ENCODE measurements at regions not wholly inside any gene's neighbourhood (a gene's known extent, or its start where the extent isn't known, plus 50 kb on each side); places are given as distances from the start of the nearest gene placed in this dataset.

DNA sequence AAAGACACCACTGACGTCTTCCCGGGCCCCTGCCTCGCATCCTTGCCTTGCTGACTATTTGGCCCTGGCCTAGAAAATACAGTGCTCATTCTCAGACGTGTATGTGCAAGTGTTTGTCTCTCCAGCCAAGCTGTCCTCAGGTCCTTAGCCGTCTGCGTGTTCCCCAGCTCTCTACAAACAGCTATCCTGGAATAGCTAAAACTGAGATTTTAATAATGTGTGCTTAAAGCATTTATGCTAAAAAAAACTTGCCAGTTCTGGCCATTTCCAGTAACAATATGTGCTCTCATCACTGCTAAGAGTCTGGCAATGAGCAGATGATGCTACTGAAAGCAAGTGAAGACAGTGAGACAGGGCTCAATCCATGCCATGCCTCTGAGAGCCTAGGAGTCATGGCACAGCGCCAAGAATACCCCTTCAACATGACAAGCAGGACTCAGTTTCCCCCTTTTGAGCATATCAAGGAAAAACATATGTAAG is 55.7 kb downstream of the IRF2BP2 start:
- FAIRE-seq (no peak), DNase-seq (ENCODE audit: insufficient read length, low spot score) (no peak)
- no peak for TF ChIP-seq POLR2A (IDR thresholded peaks at IDR 0.05; ENCODE audit: low read depth, low read length)

DNA sequence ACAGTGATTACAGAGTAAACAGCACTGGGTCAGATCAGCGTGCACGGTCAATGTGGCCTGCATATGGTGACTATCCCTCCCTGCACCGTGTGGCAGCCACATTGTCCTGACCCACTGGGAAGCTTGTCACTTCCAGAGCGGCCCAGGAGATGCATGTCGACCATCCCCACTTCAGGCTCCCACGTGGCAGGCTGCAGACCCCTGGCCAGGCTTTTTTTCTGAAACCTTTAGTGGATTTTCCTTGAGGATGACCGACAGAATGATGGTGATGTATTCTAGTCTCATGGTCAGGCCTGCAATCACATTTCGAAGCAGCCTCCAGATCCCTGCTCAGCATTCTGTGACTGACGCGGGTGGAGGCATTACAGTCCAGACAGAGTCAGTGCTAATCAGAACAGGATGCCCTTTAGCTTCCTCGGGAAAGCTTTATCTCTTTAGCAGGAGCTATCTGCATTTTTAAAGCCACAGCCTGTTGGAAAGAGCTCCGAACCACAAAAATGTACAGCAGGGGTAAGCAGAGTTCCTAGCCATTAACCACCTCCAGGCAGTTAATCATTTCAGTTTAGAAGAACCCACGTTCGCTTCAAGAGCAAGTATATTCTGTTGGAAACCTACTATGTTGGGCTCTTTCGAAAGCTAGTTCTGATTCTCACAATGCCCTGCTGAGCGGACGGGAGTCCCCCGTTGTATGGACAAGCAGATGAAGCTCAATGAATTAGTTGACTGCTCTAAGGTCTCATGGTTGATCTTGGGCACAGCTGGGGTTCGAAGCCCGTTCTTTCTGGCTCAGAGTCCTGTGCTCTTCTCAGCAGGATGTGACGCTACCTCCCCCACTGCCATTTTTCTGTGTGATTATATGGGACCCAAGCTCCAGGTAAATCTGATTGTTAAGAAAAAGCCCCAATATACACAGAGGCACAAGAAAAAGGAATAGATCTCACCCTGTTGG is 56.5 kb downstream of the IRF2BP2 start:
- TF ChIP-seq POLR2A (IDR thresholded peaks at IDR 0.05; ENCODE audit: low read depth, low read length) = no peak
- no peak for DNase-seq (ENCODE audit: insufficient read length, low spot score)
- no peak for FAIRE-seq

DNA sequence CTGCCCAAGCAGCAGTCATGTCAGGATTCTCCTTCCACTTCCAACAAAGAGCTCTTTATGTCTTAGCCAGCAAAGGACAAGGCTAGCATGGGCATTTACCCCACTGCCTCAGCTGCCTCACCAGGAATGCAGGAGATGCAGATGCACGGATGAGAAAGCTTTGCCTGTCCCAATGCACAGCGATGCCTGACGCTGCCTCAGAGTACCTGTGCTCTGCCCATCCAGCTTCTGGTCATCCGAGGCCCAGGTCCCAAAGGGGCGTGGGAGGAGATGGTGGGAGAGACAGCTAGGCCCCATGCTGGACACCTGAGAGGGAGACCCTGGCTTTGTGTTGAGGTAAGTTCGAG is 59.0 kb downstream of the IRF2BP2 start:
- no peak for TF ChIP-seq POLR2A (IDR thresholded peaks at IDR 0.05; ENCODE audit: low read depth, low read length)
- DNase-seq (ENCODE audit: insufficient read length, low spot score) (no peak), FAIRE-seq (no peak)

DNA sequence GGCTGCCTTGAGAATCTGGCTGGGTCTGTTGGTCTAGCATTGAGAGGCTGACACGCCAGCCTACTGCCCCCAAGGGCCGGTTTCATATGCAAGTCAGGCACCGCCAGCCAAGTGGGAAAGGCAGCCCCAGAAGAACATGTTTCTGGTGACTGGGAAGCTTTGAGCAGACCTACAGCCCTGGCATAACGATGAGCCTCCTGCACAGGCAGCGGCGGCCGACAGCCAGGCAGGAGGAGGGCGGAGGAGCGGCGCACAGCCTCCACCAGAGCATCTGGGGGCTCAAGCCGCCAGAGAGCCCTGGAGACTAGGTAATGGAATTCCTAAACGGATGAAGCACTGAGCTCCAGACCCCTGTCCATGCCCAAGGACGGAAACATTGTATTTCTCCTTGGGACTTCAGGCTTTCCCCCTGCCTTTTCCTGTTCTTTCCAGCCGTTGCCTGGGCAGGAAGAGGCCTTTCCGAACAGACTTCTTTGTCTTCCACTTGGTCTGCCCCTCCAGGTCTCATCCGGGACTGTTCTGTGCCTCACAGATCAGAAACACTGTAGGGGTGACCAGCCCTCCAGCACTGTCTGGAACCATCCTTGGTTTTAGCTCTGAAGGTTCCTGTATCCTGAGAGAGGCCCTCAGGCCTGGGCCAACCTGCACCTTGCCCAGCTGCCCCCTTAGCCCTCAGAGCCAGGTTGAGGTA is 59.5 kb downstream of the IRF2BP2 start:
- DNase-seq (ENCODE audit: insufficient read length, low spot score) (no peak), FAIRE-seq (no peak)
- TF ChIP-seq POLR2A (IDR thresholded peaks at IDR 0.05; ENCODE audit: low read depth, low read length) = no peak

DNA sequence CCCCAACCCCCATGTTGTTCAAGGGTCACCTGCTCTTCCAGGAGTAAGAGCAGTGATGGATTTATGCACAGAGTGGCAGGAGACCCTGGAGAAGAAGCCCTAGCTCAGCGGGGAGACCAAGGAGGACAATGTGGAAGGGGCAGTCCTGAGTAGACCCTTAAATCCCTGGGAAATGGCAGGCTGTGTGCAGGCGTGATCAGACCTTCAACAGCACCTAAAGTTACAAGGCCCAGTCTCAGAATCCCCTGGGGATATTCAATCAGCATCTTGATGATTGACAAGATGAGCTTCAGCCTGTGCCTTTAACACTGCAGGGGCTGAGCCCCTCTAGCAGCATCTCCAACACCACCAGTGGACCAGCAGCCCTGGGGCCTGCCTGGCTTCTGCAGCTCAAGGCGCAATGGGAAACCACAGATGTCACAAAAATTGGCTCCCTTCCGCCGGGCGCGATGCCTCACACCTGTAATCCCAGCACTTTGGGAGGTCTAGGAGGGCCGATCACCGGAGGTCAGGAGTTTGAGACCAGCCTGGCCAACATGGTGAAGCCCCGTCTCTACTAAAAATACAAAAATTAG is 60.4 kb downstream of the IRF2BP2 start:
- DNase-seq (ENCODE audit: insufficient read length, low spot score) (no peak), FAIRE-seq (no peak)
- TF ChIP-seq POLR2A (IDR thresholded peaks at IDR 0.05; ENCODE audit: low read depth, low read length) = no peak

DNA sequence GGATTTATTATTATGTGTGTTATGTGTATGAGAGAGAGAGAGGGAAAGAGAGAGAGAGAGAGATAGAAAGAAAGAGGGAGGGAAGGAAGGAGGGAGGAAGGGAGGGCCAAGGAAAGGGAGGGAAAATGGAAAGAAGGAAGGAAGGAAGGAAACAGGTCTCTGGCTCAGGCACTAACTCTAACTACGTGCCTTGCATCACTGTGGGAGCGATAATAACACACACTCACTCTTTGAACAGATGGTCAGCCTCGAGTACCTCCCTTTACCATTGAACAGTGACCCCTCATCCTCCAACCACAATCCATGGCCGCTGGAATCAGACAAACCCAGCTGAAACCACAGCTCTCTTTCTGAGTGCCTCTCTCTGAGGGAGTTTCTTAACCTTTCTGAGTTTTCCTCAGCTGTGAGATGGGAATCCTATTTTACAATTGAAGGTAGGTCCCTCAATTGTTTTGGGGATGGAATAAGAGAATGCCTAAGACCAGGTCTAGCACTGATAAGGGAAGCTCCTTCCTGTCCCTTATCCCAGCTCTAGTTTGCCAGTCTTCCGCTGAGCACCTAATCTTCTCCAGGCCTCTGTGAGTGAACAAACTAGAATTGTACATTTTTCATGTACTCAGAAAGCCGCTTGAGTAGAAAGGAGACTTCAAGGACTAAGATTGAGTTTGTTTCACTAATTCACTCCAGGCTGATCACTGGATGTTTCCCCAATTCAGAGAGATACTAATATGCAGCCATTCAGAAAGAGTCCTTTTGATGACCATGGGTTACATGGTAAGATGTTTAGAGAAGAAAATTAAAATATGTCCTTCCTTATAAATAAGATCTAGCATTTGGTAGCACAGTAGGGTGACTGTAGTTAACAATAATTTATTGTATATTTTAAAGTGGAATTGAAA is 62.8 kb downstream of the IRF2BP2 start:
- no peak for TF ChIP-seq POLR2A (IDR thresholded peaks at IDR 0.05; ENCODE audit: low read depth, low read length)
- DNase-seq (ENCODE audit: insufficient read length, low spot score) (no peak), FAIRE-seq (no peak)

DNA sequence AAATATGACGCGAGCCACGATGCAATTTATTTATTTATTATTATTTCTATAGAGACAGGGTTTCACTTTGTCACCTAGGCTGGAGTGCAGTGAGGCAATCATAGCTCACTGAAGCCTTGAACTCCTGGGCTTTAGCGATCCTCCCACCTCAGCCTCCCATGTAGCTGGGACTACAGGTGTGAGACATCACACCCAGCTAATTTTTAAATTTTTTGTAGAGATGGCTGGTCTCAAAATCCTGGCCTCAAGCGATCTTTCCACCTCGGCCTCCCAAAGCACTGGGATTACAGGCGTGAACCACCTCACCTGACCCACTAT is 63.6 kb downstream of the IRF2BP2 start:
- DNase-seq (ENCODE audit: insufficient read length, low spot score) (no peak), FAIRE-seq (no peak)
- no peak for TF ChIP-seq POLR2A (IDR thresholded peaks at IDR 0.05; ENCODE audit: low read depth, low read length)

DNA sequence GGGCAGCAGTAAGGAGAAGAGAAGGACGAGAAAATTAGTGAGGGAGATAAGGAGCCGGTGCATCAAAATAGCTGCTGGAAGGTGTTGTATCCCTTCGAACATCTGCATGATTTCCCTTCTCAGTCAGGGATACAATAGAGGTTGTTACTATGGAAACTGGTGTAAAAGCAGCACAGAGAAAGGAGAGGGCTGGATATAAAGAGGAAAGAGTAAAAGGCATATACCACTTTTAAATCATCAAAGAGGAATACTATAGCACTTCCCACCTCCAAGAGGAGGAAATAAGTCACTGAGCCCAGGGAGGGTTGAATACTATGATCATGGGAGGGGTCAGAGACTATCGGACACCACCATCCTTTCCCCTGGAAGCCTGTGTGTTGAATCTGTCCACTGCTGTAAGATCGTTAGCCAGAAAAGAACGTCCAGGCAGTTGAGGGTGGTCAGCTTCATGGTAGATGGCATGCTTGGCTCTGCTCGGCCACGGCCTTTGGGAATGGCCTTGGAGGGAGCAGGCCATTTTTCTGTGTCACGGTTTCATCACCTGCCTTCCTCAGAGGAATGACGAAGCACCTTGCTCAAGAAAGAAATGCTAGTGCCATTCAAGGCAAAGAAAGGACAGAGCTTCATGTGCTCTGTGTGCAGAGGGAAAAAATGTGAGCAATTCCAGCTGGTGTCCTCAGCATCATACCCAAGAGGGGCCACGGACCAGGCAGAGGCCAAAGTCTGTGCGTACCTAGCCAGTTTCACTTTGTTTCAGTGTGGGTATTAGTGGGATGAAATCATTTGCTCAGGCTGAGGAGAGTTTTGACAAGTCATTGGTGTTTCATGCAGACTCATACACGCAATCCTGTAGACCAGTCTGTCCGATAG is 64.2 kb downstream of the IRF2BP2 start:
- no peak for TF ChIP-seq POLR2A (IDR thresholded peaks at IDR 0.05; ENCODE audit: low read depth, low read length)
- FAIRE-seq (no peak), DNase-seq (ENCODE audit: insufficient read length, low spot score) (no peak)

DNA sequence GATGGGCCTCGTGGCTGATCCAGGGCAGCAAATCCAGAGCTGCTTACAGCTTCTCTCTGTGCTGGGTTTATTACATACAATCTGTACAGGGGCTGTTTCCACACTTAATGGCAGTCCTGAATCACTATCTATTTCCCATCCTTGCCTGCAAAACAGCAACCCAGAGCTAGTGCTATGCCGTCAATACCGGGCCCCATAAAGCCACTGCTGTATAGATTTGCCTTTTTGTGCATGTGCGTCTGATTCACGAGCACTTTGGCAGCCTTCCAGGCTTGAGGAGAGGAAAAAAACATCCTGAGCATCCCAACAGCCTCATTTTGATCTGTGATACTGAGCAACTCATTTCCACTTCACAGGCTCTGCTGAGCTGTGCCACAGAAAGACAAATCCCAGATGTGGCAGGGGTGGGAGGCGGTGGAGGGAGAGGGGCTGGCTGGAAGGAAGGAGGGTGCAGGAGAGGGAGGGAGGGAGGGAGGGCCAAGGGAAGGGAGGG is 65.2 kb upstream of the TARBP1 start:
- no peak for FAIRE-seq
- DNase-seq (ENCODE audit: insufficient read length, low spot score) = peak; percentile 53

DNA sequence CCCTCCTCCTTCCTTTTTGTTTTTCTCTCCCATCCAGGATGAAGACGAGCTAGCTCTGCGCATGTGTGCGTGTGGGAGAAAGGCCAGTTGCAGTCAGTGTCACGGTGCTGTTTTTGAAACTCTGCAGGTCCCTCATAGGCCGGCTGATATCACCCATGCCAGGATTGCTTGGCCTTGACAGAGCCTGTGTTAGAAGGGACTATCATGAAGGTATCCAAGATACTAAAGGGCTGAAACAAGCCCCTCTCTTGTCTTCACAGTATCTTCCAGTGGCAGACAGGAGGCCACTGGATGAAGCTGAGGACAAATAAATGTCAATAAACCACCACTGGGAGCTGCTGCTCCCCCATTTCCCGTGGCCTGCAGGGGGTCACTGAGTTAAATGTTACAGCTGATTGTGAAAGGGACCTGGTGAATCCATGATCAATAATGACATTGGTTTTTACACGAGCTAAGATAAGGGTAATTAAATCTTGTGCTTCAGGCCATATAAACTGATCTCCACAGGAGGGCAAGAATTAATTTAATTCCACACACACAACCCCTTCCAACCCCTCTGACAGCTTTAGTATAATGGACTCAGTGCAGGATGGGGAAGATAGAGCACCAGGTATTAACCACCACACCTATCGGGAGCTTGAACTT is 64.6 kb upstream of the TARBP1 start:
- FAIRE-seq (no peak), DNase-seq (ENCODE audit: insufficient read length, low spot score) (no peak)
- no peak for TF ChIP-seq POLR2A (IDR thresholded peaks at IDR 0.05; ENCODE audit: low read depth, low read length)

More for the DNA sequence above, 65.2 kb upstream of the TARBP1 start:
- TF ChIP-seq POLR2A (IDR thresholded peaks at IDR 0.05; ENCODE audit: low read depth, low read length) = no peak

DNA sequence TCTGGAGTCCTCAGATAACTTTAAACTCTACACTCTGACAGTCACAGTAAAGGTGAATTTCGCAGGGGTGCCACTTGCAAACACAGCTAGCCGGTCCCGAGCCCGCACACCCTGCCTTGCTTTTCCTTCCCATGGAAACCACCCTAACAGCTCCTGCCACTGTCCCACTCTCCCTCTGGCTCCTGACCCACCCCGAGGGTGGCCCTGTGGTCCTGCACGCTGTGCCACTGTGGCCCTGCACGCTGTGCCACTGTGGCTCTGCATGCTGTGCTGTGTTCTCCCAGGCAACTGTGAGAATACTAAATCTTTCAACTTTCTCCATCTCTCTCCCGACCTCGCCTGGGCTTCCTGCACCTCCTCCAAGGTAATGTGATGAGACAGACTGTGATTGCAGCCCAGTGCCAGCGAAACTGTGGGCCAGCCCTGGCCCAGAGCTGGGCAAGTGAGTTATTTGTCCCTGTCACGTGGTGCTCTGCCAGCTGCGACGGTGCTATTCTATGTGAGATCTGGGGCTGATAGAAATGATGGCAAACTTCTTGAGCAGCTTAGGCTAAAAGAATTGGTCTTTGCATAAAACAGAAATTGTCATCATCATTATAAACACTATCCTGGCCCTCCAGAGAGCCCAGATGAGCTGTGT is 63.4 kb upstream of the TARBP1 start:
- no peak for DNase-seq (ENCODE audit: insufficient read length, low spot score)
- no peak for FAIRE-seq

More for the DNA sequence above, 63.4 kb upstream of the TARBP1 start:
- TF ChIP-seq POLR2A (IDR thresholded peaks at IDR 0.05; ENCODE audit: low read depth, low read length) = no peak

All from H54 (cell line).